H1 (cell line): ENCODE measurements at regions not wholly inside any gene's neighbourhood (a gene's known extent, or its start where the extent isn't known, plus 50 kb on each side); places are given as distances from the start of the nearest gene placed in this dataset.

ENCODE experiments used
- CTCF ChIA-PET: fragments of 300-600 bp; sonication (Branson Sonifier 250); formaldehyde crosslinking; loops from one replicate; lab custom pipeline; 2021; ENCODE audit not compliant: partially characterized antibody; lab: Charles Lee
- POLR2A ChIA-PET: fragments of 300-600 bp; sonication (Branson Sonifier 250); formaldehyde crosslinking; loops from one replicate; lab custom pipeline; 2021; ENCODE audit warnings: inconsistent platforms; ENCODE audit not compliant: partially characterized antibody; lab: Charles Lee
- DNase-seq, 2 experiments: peaks; one replicate each; pipeline versions ENCODE4 v3.0.0 to v3.0.0-alpha.2; 2010 to 2022; ENCODE audit warnings: low spot score in 2 of 2, low read depth in 1 of 2, mixed read lengths in 1 of 2
- FAIRE-seq: peaks from 2 replicates; lab custom pipeline; 2011; peaks lifted over from hg19 to GRCh38; lab: Jason Lieb, UNC
- H2AFZ ChIP-seq: 2 replicates; pipeline ENCODE4 v1.8.1; 2012; ENCODE audit warnings: low read length, inconsistent platforms
- H2AK5ac ChIP-seq: 2 replicates; pipeline ENCODE4 v1.6.1; 2013; ENCODE audit warnings: low read depth, low read length
- H2BK120ac ChIP-seq: replicated peaks from 2 replicates; pipeline ENCODE3; 2013; ENCODE audit warnings: low read depth, low read length, inconsistent platforms
- H2BK12ac ChIP-seq: 2 replicates; pipeline ENCODE4 v1.6.1; 2013; ENCODE audit warnings: low read depth, low read length
- H2BK15ac ChIP-seq: 2 replicates; pipeline ENCODE4 v1.6.1; 2013; ENCODE audit warnings: low read length
- H2BK20ac ChIP-seq: 2 replicates; pipeline ENCODE4 v1.6.1; 2013; ENCODE audit warnings: low read length
- H2BK5ac ChIP-seq: 2 replicates; pipeline ENCODE4 v1.6.1; 2013; ENCODE audit warnings: low read depth, low read length
- H3K14ac ChIP-seq: 2 replicates; pipeline ENCODE4 v1.6.1; 2013; ENCODE audit warnings: inconsistent platforms; ENCODE audit not compliant: insufficient read length
- H3K18ac ChIP-seq: 2 replicates; pipeline ENCODE4 v1.6.1; 2013; ENCODE audit warnings: low read length; ENCODE audit errors: extremely low read depth
- H3K23ac ChIP-seq: 2 replicates; pipeline ENCODE4 v1.6.1; 2013; ENCODE audit warnings: inconsistent platforms; ENCODE audit not compliant: insufficient read length
- H3K23me2 ChIP-seq: 2 replicates; pipeline ENCODE4 v1.6.1; 2013; ENCODE audit warnings: low read depth, low read length
- H3K27ac ChIP-seq: 2 replicates; pipeline ENCODE4 v1.6.1; 2011; ENCODE audit warnings: low read depth, low read length, inconsistent platforms
- H3K27me3 ChIP-seq, 4 experiments: replicated peaks in 1 of 4; 1 replicate in 1 of 4; 2 replicates in 3 of 4; pipeline versions ENCODE4 v1.6.1 to v1.8.1; 2011 to 2013; ENCODE audit warnings: low read length in 3 of 4, mild to moderate bottlenecking in 3 of 4, inconsistent platforms in 2 of 4, mixed read lengths in 2 of 4, moderate library complexity in 1 of 4; ENCODE audit not compliant: control insufficient read depth in 3 of 4, insufficient read depth in 3 of 4; ENCODE audit errors: extremely low read depth in 1 of 4
- H3K36me3 ChIP-seq, 4 experiments: 2 replicates each; pipeline versions ENCODE4 v1.6.1 to v1.8.1; 2011 to 2013; ENCODE audit warnings: mild to moderate bottlenecking in 4 of 4, low read length in 3 of 4, moderate library complexity in 2 of 4, control low read depth in 1 of 4, inconsistent platforms in 1 of 4; ENCODE audit not compliant: insufficient read depth in 4 of 4, control insufficient read depth in 2 of 4
- H3K4ac ChIP-seq: replicated peaks from 2 replicates; pipeline ENCODE3; 2013; ENCODE audit warnings: low read length, low read depth, mixed read lengths, inconsistent platforms; ENCODE audit not compliant: insufficient read length
- H3K4me1 ChIP-seq, 4 experiments: replicated peaks in 1 of 4; 1 replicate in 1 of 4; 2 replicates in 3 of 4; pipeline versions ENCODE4 v1.6.1 to v1.8.1; 2011 to 2013; ENCODE audit warnings: low read length in 3 of 4, inconsistent platforms in 2 of 4, mixed read lengths in 1 of 4; ENCODE audit not compliant: insufficient read depth in 4 of 4, control insufficient read depth in 3 of 4
- H3K4me2 ChIP-seq, 2 experiments: 2 replicates each; pipeline versions ENCODE4 v1.6.1 to v1.8.1; 2011 to 2013; ENCODE audit warnings: low read depth in 2 of 2, low read length in 2 of 2, control low read depth in 1 of 2, inconsistent platforms in 1 of 2, mild to moderate bottlenecking in 1 of 2; ENCODE audit not compliant: insufficient read depth in 1 of 2
- H3K4me3 ChIP-seq, 4 experiments: fragments of 200-600, 300-600 bp in 1 of 4; sonication (generic), shearing (Covaris generic), sonication (Bioruptor Twin) in 1 of 4; 2 replicates each; pipeline versions ENCODE4 v1.5.1 to v1.8.1; 2011 to 2016; ENCODE audit warnings: low read length in 4 of 4, low read depth in 3 of 4, control low read depth in 2 of 4, inconsistent platforms in 2 of 4, mild to moderate bottlenecking in 2 of 4, mixed read lengths in 1 of 4, moderate library complexity in 1 of 4; ENCODE audit not compliant: insufficient read depth in 2 of 4; ENCODE audit errors: extremely low read depth in 1 of 4
- H3K56ac ChIP-seq: replicated peaks from 2 replicates; pipeline ENCODE3; 2013; ENCODE audit warnings: low read depth, mild to moderate bottlenecking, mixed read lengths, low read length, inconsistent platforms; ENCODE audit not compliant: insufficient read length
- H3K79me1 ChIP-seq: 2 replicates; pipeline ENCODE4 v1.6.1; 2013; ENCODE audit warnings: low read depth, low read length, control low read depth
- H3K79me2 ChIP-seq, 2 experiments: 2 replicates each; pipeline versions ENCODE4 v1.6.1 to v1.8.1; 2012 to 2013; ENCODE audit warnings: low read length in 2 of 2, mild to moderate bottlenecking in 2 of 2, inconsistent platforms in 1 of 2; ENCODE audit not compliant: insufficient read depth in 2 of 2, control insufficient read depth in 1 of 2
- H3K9ac ChIP-seq, 4 experiments: replicated peaks in 1 of 4; 1 replicate in 1 of 4; 2 replicates in 3 of 4; pipeline versions ENCODE4 v1.6.1 to v1.8.1; 2011 to 2013; ENCODE audit warnings: low read depth in 3 of 4, low read length in 3 of 4, control low read depth in 2 of 4, mild to moderate bottlenecking in 2 of 4, moderate library complexity in 2 of 4, inconsistent platforms in 1 of 4; ENCODE audit errors: extremely low read depth in 1 of 4
- H3K9me3 ChIP-seq, 2 experiments: 2 replicates each; pipeline versions ENCODE4 v1.6.1 to v1.8.1; 2012 to 2013; ENCODE audit warnings: mild to moderate bottlenecking in 2 of 2, moderate library complexity in 2 of 2, control low read depth in 1 of 2, inconsistent platforms in 1 of 2, low read depth in 1 of 2, low read length in 1 of 2, mixed read lengths in 1 of 2; ENCODE audit not compliant: insufficient read depth in 2 of 2
- H4K20me1 ChIP-seq, 2 experiments: replicated peaks in 1 of 2; 2 replicates each; pipeline versions ENCODE3 to v1.8.1; 2011 to 2013; ENCODE audit warnings: inconsistent platforms in 2 of 2, low read length in 2 of 2, mild to moderate bottlenecking in 1 of 2; ENCODE audit not compliant: insufficient read depth in 2 of 2, control insufficient read depth in 1 of 2
- H4K5ac ChIP-seq: 2 replicates; pipeline ENCODE4 v1.6.1; 2013; ENCODE audit warnings: low read length, low read depth, mixed read lengths, inconsistent platforms; ENCODE audit not compliant: insufficient read length
- H4K8ac ChIP-seq: 2 replicates; pipeline ENCODE4 v1.8.0; 2013; ENCODE audit warnings: mild to moderate bottlenecking, moderate library complexity, low read length, inconsistent platforms; ENCODE audit not compliant: insufficient read depth; ENCODE audit errors: extremely low read depth
- H4K91ac ChIP-seq: replicated peaks from 2 replicates; pipeline ENCODE3; 2013; ENCODE audit warnings: low read length, mixed read lengths, inconsistent platforms; ENCODE audit not compliant: insufficient read length
- ATF2 ChIP-seq: IDR thresholded peaks from 2 replicates; pipeline ENCODE4 v1.6.1; 2012; ENCODE audit warnings: low read length, inconsistent platforms
- BRCA1 ChIP-seq: IDR thresholded peaks from 2 replicates; pipeline ENCODE4 v1.6.1; 2012; ENCODE audit warnings: low read depth, low read length, improper control_type of control experiment
- CBX5 ChIP-seq: fragments of 300-800, 300-1000 bp; sonication (generic); IDR thresholded peaks from 2 replicates; pipeline ENCODE4 v1.7.1; 2016; ENCODE audit warnings: antibody characterized with exemption, low read length, low read depth
- CEBPB ChIP-seq: IDR thresholded peaks from 2 replicates; pipeline ENCODE4 v1.6.1; 2012; ENCODE audit warnings: low read depth, low read length
- CHD2 ChIP-seq: IDR thresholded peaks from 2 replicates; pipeline ENCODE4 v1.6.1; 2012; ENCODE audit warnings: low read length, improper control_type of control experiment
- EZH2 ChIP-seq: fragments of 200-600 bp; sonication (generic); IDR thresholded peaks from 2 replicates; pipeline ENCODE4 v1.7.1; 2012; ENCODE audit warnings: low read depth, mild to moderate bottlenecking, moderate library complexity, low read length, inconsistent platforms; ENCODE audit not compliant: severe bottlenecking
- KDM1A ChIP-seq: fragments of 200-600, 300-600 bp; sonication (generic); IDR thresholded peaks from 2 replicates; pipeline ENCODE4 v1.7.1; 2016; ENCODE audit warnings: mild to moderate bottlenecking, low read length, borderline replicate concordance
- KDM4A ChIP-seq: IDR thresholded peaks from one replicate; pipeline ENCODE4 v1.7.1; 2012; ENCODE audit warnings: low read depth, mild to moderate bottlenecking, moderate library complexity, low read length, inconsistent platforms; ENCODE audit not compliant: severe bottlenecking
- PHF8 ChIP-seq: fragments of 200-600 bp; sonication (generic); conservative IDR thresholded peaks from 2 replicates; pipeline ENCODE4 v1.7.1; 2012; ENCODE audit warnings: low read depth, mild to moderate bottlenecking, inconsistent platforms, low read length, moderate library complexity
- POLR2AphosphoS5 ChIP-seq: IDR thresholded peaks from 2 replicates; pipeline ENCODE4 v1.6.1; 2011; ENCODE audit warnings: low read depth, low read length
- SIN3A ChIP-seq, 2 experiments: IDR thresholded peaks in 1 of 2; conservative IDR thresholded peaks in 1 of 2; 2 replicates each; pipeline ENCODE4 v1.6.1; 2011 to 2012; ENCODE audit warnings: low read length in 2 of 2, improper control_type of control experiment in 1 of 2, low read depth in 1 of 2, mild to moderate bottlenecking in 1 of 2
- TCF12 ChIP-seq: IDR thresholded peaks from 2 replicates; pipeline ENCODE4 v1.6.1; 2011; ENCODE audit warnings: low read depth, mild to moderate bottlenecking, low read length
- YY1 ChIP-seq: IDR thresholded peaks from 2 replicates; pipeline ENCODE4 v1.6.1; 2011; ENCODE audit warnings: low read depth, mild to moderate bottlenecking, low read length
- ZNF274 ChIP-seq: IDR thresholded peaks from 2 replicates; pipeline ENCODE4 v1.7.0; 2012; ENCODE audit warnings: low read length, borderline replicate concordance; ENCODE audit errors: extremely low read depth
- WGBS, 2 experiments: shearing (Covaris generic) in 1 of 2; methylation state at CpG; one replicate each; pipeline versions ENCODE4 v1.1.6 to v1.1.7; 2013 to 2015; ENCODE audit warnings: low lambda C conversion rate in 2 of 2, mixed read lengths in 2 of 2, inconsistent platforms in 1 of 2, low coverage in 1 of 2, missing lambda C conversion rate in 1 of 2; ENCODE audit not compliant: insufficient replicate concordance in 2 of 2, insufficient coverage in 1 of 2, insufficient read length in 1 of 2; ENCODE audit errors: extremely low coverage in 1 of 2, missing lambda C conversion rate in 1 of 2; 5-methylcytosine and 5-hydroxymethylcytosine counted together

- POLR2A ChIA-PET: no interaction called here
- FAIRE-seq: no peak
- TF ChIP-seq ATF2 (no peak), CEBPB (no peak), KDM1A (no peak), TCF12 (no peak), ZNF274 (no peak), CBX5 (no peak), CHD2 (no peak), EZH2 (no peak), BRCA1 (no peak), SIN3A (conservative IDR thresholded peaks at IDR 0.05 in 1 of 2, IDR thresholded peaks at IDR 0.05 in 1 of 2; ENCODE audit: low read depth in 1 of 2, low read length in 2 of 2) (no peak), PHF8 (no peak), KDM4A (no peak), POLR2AphosphoS5 (no peak), YY1 (no peak)
Observed at GRCh38 chrX:102995316-102995715, 58.2 kb downstream of the RAB40AL start.

More at GRCh38 chrX:102995316-102995715, 58.2 kb downstream of the RAB40AL start:
- Histone ChIP-seq H3K36me3 (no peaks in the 10 kb centered on the region), H3K9me3 (no peaks in the 10 kb centered on the region), H2BK12ac (no peak overlapping the region), H4K8ac (no peak overlapping the region), H3K27me3 (no peaks in the 10 kb centered on the region), H3K9ac (no peak overlapping the region), H3K14ac (no peak overlapping the region), H4K5ac (no peak overlapping the region), H3K79me2 (no peaks in the 10 kb centered on the region), H3K23me2 (no peaks in the 10 kb centered on the region), H2BK15ac (no peak overlapping the region), H3K56ac (no peak overlapping the region), H3K79me1 (no peaks in the 10 kb centered on the region), H4K20me1 (no peaks in the 10 kb centered on the region), H2AK5ac (no peak overlapping the region), H2BK5ac (no peak overlapping the region), H4K91ac (no peak overlapping the region), H2AFZ (no peak overlapping the region), H3K4me3 (no peak overlapping the region), H3K4me1 (no peaks in the 10 kb centered on the region), H3K4me2 (no peak overlapping the region), H3K23ac (no peak overlapping the region), H3K27ac (no peak overlapping the region), H3K18ac (no peak overlapping the region), H2BK20ac (no peak overlapping the region), H3K4ac (no peak overlapping the region), H2BK120ac (no peak overlapping the region)
- 85% methylated on average over 1 of the region's 1 CpG; no CpG with 5 or more reads in 1 of the 2 experiments for WGBS, 2 experiments
- CTCF ChIA-PET: interaction anchor here (0.9 to 2.5 kb wide), 2 partner anchors 15 to 44 kb away, joined by 3 to 8 read pairs; no protein-coding TSS in a partner anchor
- DNase-seq: no peak
